ENCODE measurements at regions not wholly inside any gene's neighbourhood (a gene's known extent, or its start where the extent isn't known, plus 50 kb on each side); places are given as distances from the start of the nearest gene placed in this dataset.

- in situ Hi-C loops (cut with HindIII; ENCODE audit: low pct_unique_long_range_greater_than_20kb, low sequenced_read_pairs) (no loop called here), intact Hi-C loops (cut with micrococcal nuclease; ENCODE audit: unreplicated experiment) (no loop called here)
- no TSS peak for BruUV-seq (replicated peaks)
- Histone ChIP-seq H3K27me3 (ENCODE audit: control insufficient read depth, insufficient read depth, low read length) (no peaks in the 10 kb centered on the region), H3K27ac (ENCODE audit: low read length) (no peak overlapping the region), H3K36me3 (ENCODE audit: control insufficient read depth, insufficient read depth, low read length) (no peaks in the 10 kb centered on the region), H3K4me3 (ENCODE audit: low read depth in 2 of 2, low read length in 2 of 2) (no peak overlapping the region), H3K9me3 (ENCODE audit: control insufficient read depth, insufficient read depth, low read depth, low read length) (no peaks in the 10 kb centered on the region), H3K4me1 (ENCODE audit: control insufficient read depth, insufficient read depth, low read length) (no peaks in the 10 kb centered on the region)
- ATAC-seq: peak; percentile 84
- peak; percentile 67 for DNase-seq (ENCODE audit: low read depth, low spot score)
- TF ChIP-seq REST (IDR thresholded peaks at IDR 0.05; ENCODE audit: insufficient read depth in 1 of 2, low read depth in 2 of 2, low read length in 1 of 2) (no peak), CTCF (IDR thresholded peaks at IDR 0.05) (no peak), TCF7L2 (IDR thresholded peaks at IDR 0.05; ENCODE audit: low read depth, low read length) (no peak), POLR2AphosphoS5 (IDR thresholded peaks at IDR 0.05; ENCODE audit: low read depth, low read length) (no peak), SIN3A (IDR thresholded peaks at IDR 0.05; ENCODE audit: borderline replicate concordance, insufficient read depth, low read depth, low read length) (no peak)
- ChIA-PET CTCF (no interaction called here), POLR2A (no interaction called here)
Observed at GRCh38 chr6:130602151-130602770, 224.9 kb upstream of the SMLR1 start.

DNA sequence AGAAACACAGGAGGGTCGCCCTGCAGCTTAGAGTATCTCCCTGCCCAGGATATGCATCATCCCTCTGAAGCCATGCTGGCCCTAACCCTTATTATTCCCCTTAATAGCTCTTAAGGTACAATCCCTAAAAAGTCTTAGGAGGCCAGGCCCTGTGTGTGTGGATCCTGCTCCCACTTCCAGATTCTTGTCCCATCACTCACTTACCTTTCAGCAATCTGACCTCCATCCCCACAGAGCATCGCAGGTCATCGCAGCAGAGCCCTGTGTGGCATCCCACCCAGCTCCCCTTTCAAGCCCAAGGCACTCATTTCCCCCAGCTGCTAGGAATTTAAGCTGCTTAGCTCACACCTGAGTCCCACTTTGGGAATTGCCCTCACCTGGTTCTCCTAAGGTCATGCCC lies 223.8 kb upstream of the SMLR1 start:
- Histone ChIP-seq H3K4me3 (ENCODE audit: low read depth in 2 of 2, low read length in 2 of 2) (no peak overlapping the region), H3K27ac (ENCODE audit: low read length) (no peak overlapping the region), H3K9me3 (ENCODE audit: control insufficient read depth, insufficient read depth, low read depth, low read length) (no peaks in the 10 kb centered on the region), H3K4me1 (ENCODE audit: control insufficient read depth, insufficient read depth, low read length) (no peaks in the 10 kb centered on the region), H3K36me3 (ENCODE audit: control insufficient read depth, insufficient read depth, low read length) (no peaks in the 10 kb centered on the region), H3K27me3 (ENCODE audit: control insufficient read depth, insufficient read depth, low read length) (no peaks in the 10 kb centered on the region)
- intact Hi-C loops (cut with micrococcal nuclease; ENCODE audit: unreplicated experiment) (no loop called here), in situ Hi-C loops (cut with HindIII; ENCODE audit: low pct_unique_long_range_greater_than_20kb, low sequenced_read_pairs) (no loop called here)
- ATAC-seq (no peak), DNase-seq (ENCODE audit: low read depth, low spot score) (no peak)
- BruUV-seq (replicated peaks): no TSS peak
- CTCF ChIA-PET: no interaction called here
- TF ChIP-seq REST (IDR thresholded peaks at IDR 0.05; ENCODE audit: insufficient read depth in 1 of 2, low read depth in 2 of 2, low read length in 1 of 2) (no peak), TCF7L2 (IDR thresholded peaks at IDR 0.05; ENCODE audit: low read depth, low read length) (no peak), POLR2AphosphoS5 (IDR thresholded peaks at IDR 0.05; ENCODE audit: low read depth, low read length) (no peak), CTCF (IDR thresholded peaks at IDR 0.05) (no peak)
- POLR2A ChIA-PET: no interaction called here
